CD4-positive, alpha-beta T cell treated with Interferon alpha-2 for 1 hour (primary cell): ENCODE measurements at regions not wholly inside any gene's neighbourhood (a gene's known extent, or its start where the extent isn't known, plus 50 kb on each side); places are given as distances from the start of the nearest gene placed in this dataset.
"Not testable (repeated sequence)": the region's sequence is repeated elsewhere in the genome, so short reads cannot be mapped to it uniquely, and the experiment has no call there.

Source experiments
- DNase-seq, 2 donors: peaks; one replicate each; pipeline ENCODE4 v3.0.0-alpha.2; 2020 to 2022

DNA sequence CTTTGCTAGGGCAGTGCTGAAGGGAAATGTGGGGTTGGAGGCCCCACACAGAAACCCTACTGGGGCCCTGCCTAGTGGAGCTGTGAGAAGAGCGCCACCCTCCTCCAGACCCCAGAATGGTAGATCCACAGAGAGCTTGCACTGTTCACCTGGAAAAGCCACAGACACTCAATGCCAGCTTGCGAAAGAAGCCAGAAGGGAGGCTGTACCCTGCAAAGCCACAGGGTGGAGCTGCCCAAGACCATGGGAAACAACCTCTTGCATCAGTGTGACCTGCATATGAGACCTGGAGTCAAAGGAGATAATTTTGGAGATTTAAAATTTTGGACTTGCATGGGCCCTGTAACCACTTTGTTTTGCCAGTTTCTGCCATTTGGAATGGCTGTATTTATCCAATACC is 615.4 kb upstream of the MIR17HG start:
- no peak for DNase-seq

DNA sequence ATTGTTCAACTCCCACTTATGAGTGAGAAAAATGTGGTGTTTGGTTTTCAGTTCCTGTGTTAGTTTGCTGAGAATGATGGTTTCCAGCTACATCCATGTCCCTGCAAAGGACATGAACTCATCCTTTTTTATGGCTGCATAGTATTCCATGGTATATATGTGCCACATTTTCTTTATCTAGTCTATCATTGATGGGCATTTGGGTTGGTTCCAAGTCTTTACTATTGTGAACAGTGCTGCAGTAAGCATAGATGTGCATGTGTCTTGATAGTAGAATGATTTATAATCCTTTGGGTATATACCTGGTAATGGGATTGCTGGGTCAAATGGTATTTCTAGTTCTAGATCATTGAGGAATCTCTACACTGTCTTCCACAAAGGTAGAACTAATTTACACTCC is 613.0 kb upstream of the MIR17HG start:
- DNase-seq: not testable (repeated sequence)

DNA sequence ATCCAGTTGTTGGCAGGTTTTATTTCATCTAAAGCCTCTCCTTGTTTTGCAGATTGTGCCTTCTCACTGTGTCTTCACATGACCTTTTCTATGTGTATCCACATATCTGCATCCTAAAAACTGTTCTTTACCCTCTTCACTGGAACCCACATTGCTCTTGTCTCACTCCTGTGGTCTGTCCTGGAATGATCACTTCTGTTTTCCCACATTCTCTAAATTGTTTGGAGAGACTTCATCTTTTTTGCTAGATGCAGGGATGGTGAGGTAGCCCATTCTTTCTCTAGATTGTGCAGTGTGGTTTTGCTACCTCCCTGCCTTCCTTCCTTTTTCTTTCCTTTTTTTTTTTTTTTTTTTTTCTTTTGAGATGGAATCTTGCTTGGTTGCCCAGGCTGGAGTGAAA is 608.6 kb upstream of the MIR17HG start:
- no peak for DNase-seq

DNA sequence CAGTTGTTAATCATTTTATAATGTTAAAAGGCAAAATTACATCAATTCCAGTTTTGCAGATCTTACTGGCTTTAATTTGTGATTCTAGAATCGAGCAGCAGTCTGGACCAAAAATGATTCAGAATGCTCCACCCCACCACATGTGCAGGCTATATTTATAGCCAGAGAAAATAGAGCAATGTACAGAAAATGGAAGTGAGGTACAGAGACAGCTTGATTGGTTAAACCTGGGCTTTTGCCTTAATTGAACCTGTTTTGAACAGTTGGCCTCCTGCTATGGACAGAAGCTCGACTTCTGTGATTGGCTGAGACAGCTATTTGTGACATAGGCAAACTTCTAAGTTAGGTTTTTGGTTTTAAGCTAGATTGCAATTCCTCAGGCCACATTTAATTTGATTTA is 607.4 kb upstream of the MIR17HG start:
- no peak for DNase-seq

DNA sequence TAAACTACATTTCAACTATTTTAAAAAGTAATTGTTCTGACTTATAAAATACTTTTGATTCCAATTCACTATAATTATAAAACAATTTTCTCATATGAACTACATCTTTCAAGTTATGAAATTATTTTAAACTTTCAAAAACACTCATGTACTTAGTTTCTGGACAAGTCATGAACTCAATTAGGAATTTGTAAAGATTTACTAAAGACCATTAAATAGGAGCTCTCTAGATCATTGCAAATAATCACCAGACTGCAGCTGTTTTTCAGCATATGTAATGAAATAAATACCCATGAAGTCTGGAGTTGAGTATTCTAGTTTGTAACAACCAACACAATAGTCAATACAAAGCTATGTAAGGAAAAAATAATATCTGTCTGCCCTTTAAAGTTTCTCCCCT is 605.1 kb upstream of the MIR17HG start:
- no peak for DNase-seq

DNA sequence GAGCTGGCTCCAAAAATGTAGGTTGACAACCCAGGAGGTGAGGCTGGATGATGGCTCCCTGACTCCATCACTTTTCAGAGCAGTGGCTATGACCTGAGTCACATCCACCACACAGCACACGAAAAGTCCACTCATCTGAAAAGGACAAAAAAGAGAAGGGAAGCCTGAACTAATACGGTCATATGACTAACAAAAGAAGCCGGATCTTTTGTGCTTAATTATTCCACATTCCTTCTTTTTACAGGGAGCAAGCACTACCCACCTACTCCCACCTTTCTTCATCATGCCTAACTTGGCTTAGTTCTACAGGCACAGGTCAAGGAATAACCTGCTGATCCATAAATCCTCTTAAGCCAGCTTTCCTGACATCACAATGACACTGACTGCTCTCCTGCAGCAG is 601.3 kb upstream of the MIR17HG start:
- no peak for DNase-seq

DNA sequence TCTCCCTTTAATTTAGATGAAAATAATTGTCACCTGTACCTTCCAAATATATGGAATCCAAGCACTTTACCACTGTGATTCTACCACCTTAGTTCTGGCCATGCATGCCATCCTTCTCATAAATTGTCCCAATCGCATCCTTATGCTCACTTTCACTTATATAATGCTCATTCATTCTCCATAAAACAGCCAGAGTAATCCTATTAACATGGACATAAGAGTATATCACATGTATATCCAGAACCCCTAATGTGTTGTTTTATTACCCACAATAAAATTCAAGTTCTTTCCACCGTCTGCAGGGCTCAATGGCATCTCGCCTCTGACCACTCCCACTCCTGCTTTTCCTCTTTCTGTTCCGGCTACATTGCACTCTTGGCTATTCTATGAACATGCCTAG is 597.5 kb upstream of the MIR17HG start:
- no peak for DNase-seq

DNA sequence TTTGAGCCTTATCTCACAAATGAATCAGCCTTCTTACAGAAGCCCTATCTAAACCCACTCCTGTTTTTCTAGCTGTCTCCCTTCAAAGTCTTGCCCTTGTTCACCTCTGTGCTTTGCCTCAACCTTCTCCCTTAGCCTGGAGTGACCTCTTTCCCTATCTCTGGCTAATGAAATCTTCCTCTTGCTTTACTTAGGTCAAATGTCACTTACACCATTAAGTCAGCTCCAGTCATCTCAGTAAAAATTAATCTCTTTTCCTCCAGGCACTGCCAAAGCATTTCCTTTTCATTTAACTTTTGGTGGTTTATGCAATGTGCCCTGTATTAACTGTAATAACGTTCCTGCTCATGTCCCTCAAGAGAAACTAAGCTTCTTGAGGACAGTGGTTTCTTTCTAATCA is 596.5 kb upstream of the MIR17HG start:
- no peak for DNase-seq

DNA sequence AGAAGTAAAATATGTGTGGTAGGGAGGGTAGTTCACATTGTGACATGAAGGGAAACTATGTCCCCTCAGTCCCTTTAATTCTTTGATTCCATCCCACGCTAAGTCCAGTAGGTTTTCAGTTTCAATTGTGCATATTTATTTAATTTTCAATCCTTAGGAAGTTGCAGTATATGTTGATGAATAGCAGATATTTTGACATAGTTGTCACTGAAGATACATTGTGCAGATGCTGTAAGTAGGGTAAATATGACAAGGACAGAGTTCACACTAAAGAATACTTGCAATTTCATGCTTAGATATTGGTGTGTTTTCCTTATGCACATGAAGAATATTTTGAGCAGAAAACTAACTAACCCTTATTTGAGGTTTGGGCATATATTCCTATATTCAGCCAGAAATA is 595.4 kb upstream of the MIR17HG start:
- no peak for DNase-seq

DNA sequence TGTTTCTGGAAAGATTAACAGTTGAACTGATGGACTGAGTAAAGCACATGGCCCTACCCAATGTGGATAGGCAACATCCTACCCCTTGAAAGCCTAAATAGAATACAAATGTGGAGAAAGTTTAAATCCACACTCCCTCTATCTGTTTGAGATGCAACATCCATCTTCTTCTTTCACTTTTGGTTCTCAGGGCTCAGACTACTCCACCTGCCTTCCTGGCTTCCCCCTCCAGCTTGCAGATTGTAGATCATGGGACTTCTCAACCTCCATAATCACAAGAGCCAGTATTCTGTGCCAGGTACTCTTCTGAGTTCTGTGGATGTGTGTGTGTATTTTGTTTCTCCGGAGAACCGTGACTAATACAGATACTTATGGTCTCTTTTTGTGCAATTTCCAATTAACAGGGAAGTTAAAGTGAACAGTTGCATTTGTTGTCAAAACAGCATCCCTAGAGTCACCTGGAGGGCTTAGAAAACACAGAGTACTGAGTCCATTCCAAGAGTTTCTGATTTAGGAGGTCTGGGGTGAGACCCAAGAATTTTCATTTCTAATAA is 590.3 kb upstream of the MIR17HG start:
- DNase-seq: no peak

DNA sequence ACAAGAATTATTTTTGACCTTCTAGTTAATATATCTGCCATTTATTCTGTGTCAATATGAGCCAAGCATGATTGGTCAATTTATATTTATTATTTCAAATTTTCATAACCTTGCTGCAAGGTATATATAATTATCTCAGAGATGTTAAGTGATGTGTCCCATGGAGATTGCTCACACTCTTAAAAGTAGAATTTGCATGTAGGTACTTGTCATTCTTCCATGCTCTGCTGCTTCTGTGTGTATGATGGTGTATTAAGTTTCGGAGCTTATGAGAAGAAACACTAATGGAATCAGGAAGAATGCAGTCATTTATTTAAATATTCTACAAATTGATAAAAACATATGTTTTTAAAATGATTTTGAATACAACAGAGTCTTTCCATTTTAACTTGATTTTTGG is 586.8 kb upstream of the MIR17HG start:
- no peak for DNase-seq

DNA sequence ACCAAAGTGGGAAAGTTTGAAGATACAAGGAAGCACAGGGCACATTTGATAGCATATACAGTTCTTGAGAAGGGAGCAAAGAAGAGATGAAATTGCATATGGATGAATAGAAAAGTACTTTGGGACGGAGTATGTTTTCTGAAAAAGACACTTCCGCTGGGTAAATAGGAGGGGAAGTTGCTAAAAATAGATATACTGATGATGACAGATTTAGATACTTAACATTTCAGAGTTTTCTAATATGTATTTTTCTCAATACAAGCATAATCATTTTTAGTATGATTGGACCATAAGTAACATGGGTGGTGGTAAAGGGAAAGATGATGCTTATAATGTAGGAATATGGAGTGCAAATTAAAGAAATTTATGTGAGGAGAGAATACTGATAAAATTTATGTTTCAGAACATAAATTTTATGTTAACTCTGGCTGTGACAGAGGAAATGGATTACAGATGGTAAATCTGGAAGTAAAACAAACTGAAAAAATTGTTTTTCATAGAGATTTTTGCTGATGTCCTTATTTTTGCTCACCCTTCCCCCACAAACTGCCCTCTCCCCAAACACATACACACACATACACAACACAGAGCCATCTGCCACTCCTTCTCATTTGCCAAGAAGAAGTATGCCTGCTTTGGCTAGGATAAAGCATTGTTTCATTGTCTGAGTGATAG is 583.9 kb upstream of the MIR17HG start:
- DNase-seq: no peak

DNA sequence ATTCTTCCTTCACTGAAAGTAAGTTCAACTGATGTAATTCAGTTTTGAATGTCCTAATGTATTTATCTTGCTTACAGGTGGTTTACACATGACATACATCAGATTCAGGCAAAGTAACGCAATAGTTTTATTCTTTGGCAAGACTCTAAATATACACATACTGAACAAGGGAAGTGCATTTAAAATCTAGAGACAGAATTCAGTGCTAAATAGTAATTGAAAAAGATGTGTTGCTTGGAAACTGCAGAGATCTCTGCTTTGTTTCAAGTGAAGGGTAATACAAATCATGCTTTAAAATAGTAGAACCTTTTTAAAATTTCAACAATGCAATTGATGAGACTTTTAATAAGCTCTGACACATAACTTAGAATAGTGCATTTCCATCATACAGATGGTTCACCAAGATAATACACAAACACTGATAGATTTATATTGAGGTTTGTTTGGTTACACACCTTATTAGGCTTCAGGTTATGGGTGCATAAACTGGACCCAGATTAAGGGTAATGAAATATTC is 581.0 kb upstream of the MIR17HG start:
- no peak for DNase-seq

DNA sequence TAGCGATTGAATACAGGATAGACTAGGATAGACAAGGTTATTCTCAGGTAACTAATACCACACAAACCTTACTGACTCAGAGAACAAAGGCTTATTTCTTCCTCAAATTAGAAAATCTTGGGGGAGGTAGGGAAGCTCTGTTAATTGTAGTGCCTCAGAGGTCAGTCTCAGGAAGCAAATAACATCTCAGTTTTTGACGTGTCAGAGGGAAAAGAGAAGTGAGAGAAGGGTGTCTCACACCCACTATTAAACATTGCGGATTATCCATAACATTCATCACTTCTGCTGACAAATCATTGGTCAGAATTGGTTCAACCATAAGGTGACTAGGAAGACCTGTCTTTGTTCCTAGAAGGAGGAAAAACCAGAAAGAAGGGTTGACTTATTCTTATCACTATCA is 579.4 kb upstream of the MIR17HG start:
- DNase-seq: no peak

DNA sequence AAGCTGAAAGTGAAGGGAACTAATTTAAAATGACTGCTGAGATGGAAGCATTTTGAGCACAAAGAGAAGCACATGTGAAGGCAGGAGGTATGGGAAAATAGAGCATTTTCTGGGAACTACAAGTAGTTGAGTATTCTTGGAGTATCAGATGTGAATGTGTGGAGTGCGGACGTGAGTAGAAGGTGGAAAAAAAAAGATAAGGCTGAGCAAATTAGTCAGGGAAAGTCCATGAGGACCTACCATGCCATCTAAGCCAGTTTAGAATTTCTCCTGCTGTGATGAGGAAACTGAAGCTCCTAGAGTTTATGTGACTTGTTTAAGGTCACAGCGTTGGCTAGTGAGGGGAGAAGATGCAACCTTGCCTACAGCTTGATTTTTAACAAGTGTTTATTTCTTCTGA is 578.1 kb upstream of the MIR17HG start:
- DNase-seq: no peak

DNA sequence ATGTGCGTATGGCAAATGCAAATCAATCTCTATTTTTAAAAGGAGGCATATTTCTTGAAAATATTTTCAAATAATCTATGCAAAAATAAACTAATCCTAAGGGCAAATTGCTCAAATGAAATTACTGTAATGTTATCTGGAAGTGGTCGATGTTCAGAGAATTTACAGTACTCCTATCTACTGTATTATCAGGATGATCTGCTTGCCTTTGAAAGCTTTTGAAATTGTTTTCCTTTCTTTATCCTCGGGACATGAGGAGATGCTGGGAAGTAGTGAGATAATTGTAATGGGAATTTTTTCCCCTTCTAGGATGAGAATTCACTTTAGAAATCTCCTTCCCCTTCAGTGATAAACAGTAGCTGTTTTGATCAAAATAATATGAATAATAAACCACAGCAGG is 577.2 kb upstream of the MIR17HG start:
- DNase-seq: no peak

DNA sequence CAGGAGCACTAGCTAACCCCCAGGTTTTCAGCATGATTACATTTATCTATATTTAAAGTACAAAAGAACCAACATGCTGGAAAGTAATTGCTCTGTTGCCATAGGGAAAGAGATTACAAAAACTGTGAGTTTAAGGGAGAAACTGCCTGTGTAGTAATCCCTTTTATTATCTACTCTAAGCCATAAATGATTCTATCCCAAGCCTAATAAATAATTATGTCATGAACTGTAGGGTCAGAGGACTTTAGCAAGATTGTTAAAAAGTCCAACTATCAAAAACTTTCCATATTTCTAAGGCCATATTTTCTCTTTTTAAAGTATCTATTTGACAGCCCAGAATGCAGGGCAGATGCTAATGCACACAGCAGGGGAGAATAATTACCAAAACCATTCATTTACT is 573.8 kb upstream of the MIR17HG start:
- DNase-seq: no peak

DNA sequence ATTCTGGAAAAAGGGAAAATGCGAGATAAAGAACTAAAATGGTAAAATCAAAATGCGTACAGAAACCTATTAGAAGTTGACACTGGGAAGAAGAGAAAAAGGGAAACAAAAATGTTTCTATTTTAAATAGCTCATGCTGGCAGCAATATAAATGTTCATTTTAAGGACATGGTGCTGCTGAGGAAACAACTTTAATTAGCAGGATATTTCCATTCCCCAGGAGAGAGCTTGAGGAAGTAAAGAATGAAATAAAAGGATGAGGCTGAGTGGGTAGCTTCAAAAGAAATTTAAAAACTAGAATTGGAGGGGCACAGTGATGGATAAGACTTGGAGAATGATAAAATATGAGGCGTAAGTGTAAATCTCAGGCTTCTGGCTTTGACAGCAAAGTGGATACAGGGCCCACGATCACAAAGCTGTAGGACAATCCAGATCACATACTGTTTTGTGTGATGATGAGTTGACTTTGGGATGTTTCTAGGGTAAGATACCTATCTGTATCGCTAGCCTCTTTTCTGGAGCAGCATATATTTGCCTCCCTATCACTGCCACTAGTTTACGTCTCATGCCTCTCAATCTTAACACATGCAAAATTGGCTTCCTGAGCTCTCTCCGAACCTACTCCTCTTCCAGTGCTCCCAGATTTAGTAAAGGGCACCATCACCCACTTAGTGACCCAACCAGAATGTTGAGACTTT is 571.3 kb upstream of the MIR17HG start:
- DNase-seq: no peak

DNA sequence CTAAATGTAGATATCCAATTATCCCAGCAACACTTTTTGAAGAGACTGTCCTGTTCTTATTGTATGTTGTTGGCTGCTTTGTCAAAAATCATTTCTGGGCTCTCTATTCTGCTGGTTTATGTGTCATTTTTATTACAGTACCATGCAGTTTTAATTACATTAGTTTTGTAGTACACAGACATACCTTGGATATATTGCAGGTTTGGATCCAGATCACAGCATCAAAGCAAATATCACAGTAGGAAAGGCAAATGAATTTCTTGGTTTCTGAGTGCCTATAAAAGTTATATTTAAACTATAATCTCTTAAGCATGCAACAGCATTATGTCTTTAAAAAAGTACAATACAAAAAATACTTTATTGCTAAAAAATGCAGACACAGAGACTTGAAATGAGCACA is 564.2 kb upstream of the MIR17HG start:
- DNase-seq: no peak

DNA sequence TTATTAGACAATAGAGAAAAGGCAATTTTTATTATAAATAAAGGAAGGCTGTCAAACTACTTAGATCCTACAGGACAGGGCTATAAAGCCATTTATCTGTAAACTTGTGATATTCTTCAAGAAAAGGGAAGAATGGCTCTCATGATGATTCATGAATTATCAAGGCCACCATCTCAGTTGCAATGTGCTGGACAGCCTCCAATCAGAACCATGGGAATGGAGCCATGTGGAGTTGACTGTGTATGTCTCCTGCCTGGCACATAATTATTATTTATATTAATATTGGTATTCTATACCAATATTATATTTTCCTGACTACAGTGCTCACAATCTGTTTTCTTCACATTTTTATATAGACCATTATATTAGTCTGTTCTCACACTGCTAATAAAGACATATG is 560.5 kb upstream of the MIR17HG start:
- no peak for DNase-seq

DNA sequence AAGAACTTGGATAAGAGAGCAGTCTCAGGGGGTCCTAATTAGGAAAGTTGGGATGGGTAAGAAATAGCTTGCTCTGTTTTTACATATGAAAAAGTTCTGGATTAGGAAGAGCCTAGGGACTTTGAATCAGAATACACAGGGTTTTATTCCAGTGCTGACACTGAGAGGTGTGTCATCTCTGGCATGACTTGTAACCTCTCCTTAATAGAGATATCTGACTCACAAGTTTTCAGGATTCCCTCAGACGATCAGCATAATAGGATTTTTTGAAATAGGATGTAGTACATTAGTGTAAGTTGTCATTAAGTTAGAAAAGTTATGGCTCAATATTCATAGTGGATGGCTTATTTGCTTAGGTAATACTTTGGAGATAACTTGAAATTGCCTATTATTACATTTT is 555.2 kb upstream of the MIR17HG start:
- no peak for DNase-seq

DNA sequence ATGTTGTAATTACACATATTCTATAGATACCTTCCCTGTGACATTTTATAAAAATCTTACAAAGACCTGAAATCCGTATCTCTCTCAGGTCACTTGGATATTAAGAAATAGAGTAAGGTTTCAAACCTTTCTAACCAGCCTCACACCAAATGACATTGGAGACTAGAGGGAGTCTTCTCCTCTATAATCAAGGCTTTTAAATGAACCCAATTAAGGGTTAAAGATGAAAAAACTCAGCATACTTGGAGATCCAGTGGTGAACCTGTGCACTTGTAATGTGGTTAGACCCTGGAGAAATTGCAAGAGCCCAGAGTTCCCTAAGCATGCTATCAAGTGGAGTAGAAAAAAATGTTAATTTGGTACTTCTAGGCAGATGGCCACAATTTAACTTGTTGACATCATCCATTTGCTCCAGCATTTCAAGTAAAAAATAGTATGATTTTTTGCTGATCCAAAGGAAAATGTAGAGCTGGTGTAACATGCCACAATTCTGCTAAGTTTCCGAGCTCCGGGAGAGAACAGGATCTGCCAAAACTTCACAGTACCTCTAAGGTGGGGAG is 554.1 kb upstream of the MIR17HG start:
- no peak for DNase-seq

DNA sequence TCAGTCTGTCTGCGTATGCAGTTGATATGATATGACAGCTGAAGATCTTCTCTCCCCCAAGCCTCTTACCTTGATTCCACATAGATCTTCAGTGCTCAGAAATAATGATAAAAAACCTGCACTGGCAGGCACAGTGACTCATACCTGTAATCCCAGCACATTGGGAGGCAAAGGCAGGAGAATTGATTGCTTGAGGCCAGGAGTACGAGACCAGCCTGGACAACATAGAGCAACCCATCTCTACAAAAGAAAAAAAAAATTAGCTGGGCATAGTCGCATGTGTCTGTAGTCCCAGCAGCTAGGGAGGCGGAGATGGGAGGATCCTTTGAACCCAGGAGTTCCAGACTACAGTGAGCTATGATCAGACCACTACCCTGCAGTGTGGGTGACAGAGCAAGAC is 551.0 kb upstream of the MIR17HG start:
- no peak for DNase-seq

DNA sequence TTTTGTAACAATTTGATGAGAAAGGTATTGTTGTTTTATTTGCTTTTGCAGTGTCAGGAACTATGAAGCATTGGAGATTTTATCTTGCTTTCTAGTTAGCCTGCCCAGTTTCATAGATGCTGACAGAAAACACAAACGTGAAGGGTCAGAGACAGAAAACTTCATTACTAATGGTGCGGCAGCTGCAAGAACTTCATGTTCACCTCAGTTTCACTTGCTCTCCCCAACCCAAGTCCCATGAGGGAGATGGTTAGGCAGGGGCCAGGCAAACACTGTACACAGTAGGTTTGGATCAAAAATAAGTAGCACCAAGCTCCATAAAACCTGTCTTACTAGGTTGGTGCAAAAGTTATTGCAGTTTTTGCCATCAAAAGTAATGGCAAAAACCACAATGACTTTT is 550.2 kb upstream of the MIR17HG start:
- no peak for DNase-seq
